ENCODE measurements at regions not wholly inside any gene's neighbourhood (a gene's known extent, or its start where the extent isn't known, plus 50 kb on each side); places are given as distances from the start of the nearest gene placed in this dataset.

DNA sequence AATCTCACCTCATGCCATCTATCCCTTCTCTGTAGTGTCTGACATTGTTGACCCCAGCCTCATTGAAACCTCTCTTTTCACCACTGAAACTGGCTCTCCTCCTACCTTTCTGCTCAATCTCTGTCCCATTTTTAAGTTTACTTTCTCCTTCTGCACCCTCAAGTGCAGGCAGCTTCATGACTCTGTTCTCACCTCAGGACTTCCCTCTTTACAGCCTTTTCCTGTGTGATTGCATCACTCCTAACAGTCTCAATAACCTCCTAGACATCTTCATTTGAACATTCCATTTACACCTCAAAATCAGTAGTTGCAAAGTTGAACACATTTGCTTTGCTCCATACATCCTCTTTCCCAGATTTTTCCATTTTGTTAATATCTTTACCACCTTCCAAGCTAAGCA is 172.1 kb downstream of the RASEF start:
- Histone ChIP-seq H3K36me3 (ENCODE audit: low read depth, missing control alignments) (no peaks in the 10 kb centered on the region), H3K4me1 (no peaks in the 10 kb centered on the region)
- intact Hi-C loops (cut with DNase I; ENCODE audit: low total_unique reads) = no loop called here

DNA sequence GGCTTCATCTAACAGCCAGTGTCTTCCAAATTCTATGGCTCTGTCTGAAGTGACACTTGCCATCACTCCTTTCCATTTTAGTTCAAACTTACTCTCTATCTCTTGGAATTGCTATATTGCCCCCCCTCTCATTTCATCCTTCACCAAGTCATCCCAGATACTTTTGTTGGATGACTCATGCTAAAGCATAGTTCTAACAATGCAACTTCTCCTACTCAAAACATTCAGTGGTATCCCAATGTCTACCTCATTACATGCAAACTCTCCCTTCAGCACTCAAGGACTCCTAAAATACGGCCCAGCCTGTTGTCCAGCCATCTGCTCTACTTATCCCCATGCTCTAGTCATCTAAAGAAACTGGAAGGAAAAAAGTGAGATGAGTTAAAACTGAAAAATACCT is 171.6 kb downstream of the RASEF start:
- H3K27me3 ChIP-seq = no peaks in the 10 kb centered on the region
- no peaks in the 10 kb centered on the region for H3K4me1 ChIP-seq
- no peak overlapping the region for H3K4me3 ChIP-seq
- intact Hi-C loops (cut with DNase I; ENCODE audit: low total_unique reads) = no loop called here
- no peak for TF ChIP-seq POLR2A (IDR thresholded peaks at IDR 0.05)
- TF ChIP-seq, protein P1, sequence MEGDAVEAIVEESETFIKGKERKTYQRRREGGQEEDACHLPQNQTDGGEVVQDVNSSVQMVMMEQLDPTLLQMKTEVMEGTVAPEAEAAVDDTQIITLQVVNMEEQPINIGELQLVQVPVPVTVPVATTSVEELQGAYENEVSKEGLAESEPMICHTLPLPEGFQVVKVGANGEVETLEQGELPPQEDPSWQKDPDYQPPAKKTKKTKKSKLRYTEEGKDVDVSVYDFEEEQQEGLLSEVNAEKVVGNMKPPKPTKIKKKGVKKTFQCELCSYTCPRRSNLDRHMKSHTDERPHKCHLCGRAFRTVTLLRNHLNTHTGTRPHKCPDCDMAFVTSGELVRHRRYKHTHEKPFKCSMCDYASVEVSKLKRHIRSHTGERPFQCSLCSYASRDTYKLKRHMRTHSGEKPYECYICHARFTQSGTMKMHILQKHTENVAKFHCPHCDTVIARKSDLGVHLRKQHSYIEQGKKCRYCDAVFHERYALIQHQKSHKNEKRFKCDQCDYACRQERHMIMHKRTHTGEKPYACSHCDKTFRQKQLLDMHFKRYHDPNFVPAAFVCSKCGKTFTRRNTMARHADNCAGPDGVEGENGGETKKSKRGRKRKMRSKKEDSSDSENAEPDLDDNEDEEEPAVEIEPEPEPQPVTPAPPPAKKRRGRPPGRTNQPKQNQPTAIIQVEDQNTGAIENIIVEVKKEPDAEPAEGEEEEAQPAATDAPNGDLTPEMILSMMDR (IDR thresholded peaks at IDR 0.05) = no peak
- H3K36me3 ChIP-seq (ENCODE audit: low read depth, missing control alignments) = no peaks in the 10 kb centered on the region
- WGBS, 2 donors = 75 to 80% methylated on average over 1 of the region's 1 CpG
- no peak overlapping the region for H3K27ac ChIP-seq
- no peaks in the 10 kb centered on the region for H3K9me3 ChIP-seq
- no peak for DNase-seq

More for the DNA sequence above, 172.1 kb downstream of the RASEF start:
- no peaks in the 10 kb centered on the region for H3K9me3 ChIP-seq
- no peak overlapping the region for H3K4me3 ChIP-seq
- H3K27ac ChIP-seq = no peak overlapping the region
- no peak for TF ChIP-seq POLR2A (IDR thresholded peaks at IDR 0.05)
- TF ChIP-seq, protein P1 (IDR thresholded peaks at IDR 0.05) = no peak
- no peak for DNase-seq
- no peaks in the 10 kb centered on the region for H3K27me3 ChIP-seq

DNA sequence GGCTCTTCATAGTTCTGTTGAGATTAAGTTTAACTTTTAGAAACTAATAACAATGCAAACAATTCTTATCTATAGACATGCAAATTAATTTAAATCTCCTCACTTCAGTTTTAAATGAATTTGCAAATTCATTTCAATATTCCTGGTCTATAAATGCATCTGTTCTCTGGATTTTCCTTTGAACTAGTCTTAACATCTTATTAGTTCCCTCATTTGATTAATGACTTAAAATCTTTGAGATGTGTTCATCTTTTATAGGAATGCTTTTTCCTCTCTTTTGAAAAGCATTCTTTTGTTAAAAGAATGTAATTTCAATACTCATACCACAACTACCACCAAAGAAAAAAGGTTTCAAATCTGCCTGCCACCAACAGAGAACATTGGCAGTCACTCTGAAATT is 169.4 kb downstream of the RASEF start:
- Histone ChIP-seq H3K4me1 (no peaks in the 10 kb centered on the region), H3K4me3 (no peak overlapping the region), H3K9me3 (no peaks in the 10 kb centered on the region), H3K27me3 (no peaks in the 10 kb centered on the region), H3K36me3 (ENCODE audit: low read depth, missing control alignments) (no peaks in the 10 kb centered on the region), H3K27ac (no peak overlapping the region)
- no peak for DNase-seq
- TF ChIP-seq, protein P1 (IDR thresholded peaks at IDR 0.05) = no peak
- TF ChIP-seq POLR2A (IDR thresholded peaks at IDR 0.05) = no peak
- intact Hi-C loops (cut with DNase I; ENCODE audit: low total_unique reads) = no loop called here

DNA sequence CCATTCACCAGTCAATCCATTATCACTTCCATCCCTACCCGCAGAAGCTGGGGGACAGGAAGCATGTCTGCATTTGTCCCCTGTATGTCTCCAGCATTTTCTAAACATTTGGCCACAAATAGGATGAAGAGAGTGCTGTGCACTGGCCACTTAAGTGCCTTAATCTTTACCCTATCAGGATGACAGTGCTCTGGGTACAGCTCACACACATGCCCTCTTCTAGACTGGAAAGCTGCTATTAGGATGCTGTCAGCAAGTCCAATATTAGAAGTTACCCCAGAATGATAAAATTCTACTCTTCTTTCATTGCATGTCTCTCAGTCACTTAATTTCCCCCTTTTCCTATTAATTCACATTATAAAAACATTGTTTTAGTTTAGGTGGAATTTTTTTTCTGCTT is 168.4 kb downstream of the RASEF start:
- intact Hi-C loops (cut with DNase I; ENCODE audit: low total_unique reads) = no loop called here
- no peak for TF ChIP-seq POLR2A (IDR thresholded peaks at IDR 0.05)
- TF ChIP-seq, protein P1 (IDR thresholded peaks at IDR 0.05) = no peak
- H3K36me3 ChIP-seq (ENCODE audit: low read depth, missing control alignments) = no peaks in the 10 kb centered on the region
- no peaks in the 10 kb centered on the region for H3K27me3 ChIP-seq
- H3K4me1 ChIP-seq = no peaks in the 10 kb centered on the region
- WGBS, 2 donors = 50 to 78% methylated on average over 1 of the region's 1 CpG
- DNase-seq = no peak
- no peak overlapping the region for H3K4me3 ChIP-seq
- H3K9me3 ChIP-seq = no peaks in the 10 kb centered on the region
- no peak overlapping the region for H3K27ac ChIP-seq

DNA sequence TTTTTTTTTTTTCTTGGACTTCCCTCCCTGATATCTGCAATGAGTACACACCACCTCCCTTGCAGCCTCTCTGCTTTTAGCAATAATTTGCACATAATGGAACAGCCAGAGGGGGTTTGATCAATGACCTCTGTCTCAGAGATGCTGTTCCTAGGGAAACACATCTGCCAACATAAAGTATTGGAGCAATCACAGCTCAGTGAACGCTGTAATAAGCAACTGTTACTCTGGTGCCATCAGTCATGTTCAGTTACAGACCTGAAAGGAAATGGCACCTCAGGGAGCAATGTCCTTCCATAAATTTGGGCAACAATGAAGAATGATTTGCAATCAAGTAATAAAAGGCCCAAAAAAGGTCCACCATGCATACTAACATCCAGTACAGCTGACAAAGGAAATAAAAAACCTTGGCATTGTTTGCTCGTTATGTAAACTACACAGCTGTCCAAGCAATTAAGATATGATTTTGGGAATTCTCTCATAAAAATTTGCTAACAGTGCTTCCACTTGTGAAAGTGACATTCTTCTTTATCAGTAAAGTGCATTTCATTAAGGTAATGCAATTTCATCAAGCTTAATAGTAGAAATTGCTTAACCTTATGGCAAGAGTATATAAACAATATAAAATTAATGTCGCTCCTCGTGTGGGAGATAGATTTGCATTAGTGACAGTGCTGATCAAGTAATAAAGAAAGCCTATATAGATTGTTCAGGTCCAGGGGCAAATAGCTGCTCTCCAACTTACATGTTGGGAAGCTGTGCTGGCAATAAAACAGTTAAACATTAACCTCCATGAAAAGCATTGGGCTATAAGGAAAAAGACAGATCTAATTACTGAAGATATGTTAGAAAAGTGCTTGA is 167.8 kb downstream of the RASEF start:
- intact Hi-C loops (cut with DNase I; ENCODE audit: low total_unique reads) = no loop called here
- no peak for DNase-seq
- TF ChIP-seq, protein P1 (IDR thresholded peaks at IDR 0.05) = no peak
- no peak for TF ChIP-seq POLR2A (IDR thresholded peaks at IDR 0.05)
- WGBS, 2 donors = 48 to 56% methylated on average over 4 of the region's 4 CpGs
- Histone ChIP-seq H3K27me3 (no peaks in the 10 kb centered on the region), H3K4me3 (no peak overlapping the region), H3K27ac (no peak overlapping the region), H3K36me3 (ENCODE audit: low read depth, missing control alignments) (no peaks in the 10 kb centered on the region), H3K9me3 (no peaks in the 10 kb centered on the region), H3K4me1 (no peaks in the 10 kb centered on the region)

Data from testis (tissue), 2 donors.